HG02943 (cell line): ENCODE measurements at regions not wholly inside any gene's neighbourhood (a gene's known extent, or its start where the extent isn't known, plus 50 kb on each side); places are given as distances from the start of the nearest gene placed in this dataset.
"Not testable (repeated sequence)": the region's sequence is repeated elsewhere in the genome, so short reads cannot be mapped to it uniquely, and the experiment has no call there.

Experiments
- ATAC-seq: cut with Tn5 transposase; IDR thresholded peaks from one replicate; pipeline ENCODE4 v1.9.1; 2021; ENCODE audit warnings: mild to moderate bottlenecking, low read depth, moderate library complexity; ENCODE audit not compliant: unreplicated experiment

GRCh38 chr10:90089719-90090118, 388.3 kb downstream of the KIF20B start:
- no peak for ATAC-seq

- no peak for ATAC-seq
Observed at GRCh38 chr10:90096196-90096595, 394.8 kb downstream of the KIF20B start.

GRCh38 chr10:90107581-90107980, 406.2 kb downstream of the KIF20B start:
- ATAC-seq, result not testable (repeated sequence)

GRCh38 chr10:90111671-90112070, 410.3 kb downstream of the KIF20B start:
- ATAC-seq, result no peak

GRCh38 chr10:90112681-90113080, 411.3 kb downstream of the KIF20B start:
- no peak for ATAC-seq

DNA sequence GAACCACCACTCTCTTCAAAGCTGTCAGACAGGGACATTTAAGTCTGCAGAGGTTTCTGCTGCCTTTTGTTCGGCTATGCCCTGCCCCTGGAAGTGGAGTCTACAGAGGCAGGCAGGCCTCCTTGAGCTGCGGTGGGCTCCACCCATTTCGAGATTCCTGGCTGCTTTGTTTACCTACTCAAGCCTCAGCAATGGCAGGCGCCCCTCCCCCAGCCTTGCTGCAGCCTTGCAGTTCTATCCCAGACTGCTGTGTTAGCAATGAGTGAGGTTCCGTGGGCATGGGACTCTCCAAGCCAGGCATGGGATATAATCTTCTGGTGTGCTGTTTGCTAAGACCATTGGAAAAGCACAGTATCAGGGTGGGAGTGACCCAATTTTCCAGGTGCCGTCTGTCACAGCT, 417.2 kb downstream of the KIF20B start:
- not testable (repeated sequence) for ATAC-seq

- ATAC-seq, result not testable (repeated sequence)
Observed at GRCh38 chr10:90119631-90120280, 418.4 kb downstream of the KIF20B start.

DNA sequence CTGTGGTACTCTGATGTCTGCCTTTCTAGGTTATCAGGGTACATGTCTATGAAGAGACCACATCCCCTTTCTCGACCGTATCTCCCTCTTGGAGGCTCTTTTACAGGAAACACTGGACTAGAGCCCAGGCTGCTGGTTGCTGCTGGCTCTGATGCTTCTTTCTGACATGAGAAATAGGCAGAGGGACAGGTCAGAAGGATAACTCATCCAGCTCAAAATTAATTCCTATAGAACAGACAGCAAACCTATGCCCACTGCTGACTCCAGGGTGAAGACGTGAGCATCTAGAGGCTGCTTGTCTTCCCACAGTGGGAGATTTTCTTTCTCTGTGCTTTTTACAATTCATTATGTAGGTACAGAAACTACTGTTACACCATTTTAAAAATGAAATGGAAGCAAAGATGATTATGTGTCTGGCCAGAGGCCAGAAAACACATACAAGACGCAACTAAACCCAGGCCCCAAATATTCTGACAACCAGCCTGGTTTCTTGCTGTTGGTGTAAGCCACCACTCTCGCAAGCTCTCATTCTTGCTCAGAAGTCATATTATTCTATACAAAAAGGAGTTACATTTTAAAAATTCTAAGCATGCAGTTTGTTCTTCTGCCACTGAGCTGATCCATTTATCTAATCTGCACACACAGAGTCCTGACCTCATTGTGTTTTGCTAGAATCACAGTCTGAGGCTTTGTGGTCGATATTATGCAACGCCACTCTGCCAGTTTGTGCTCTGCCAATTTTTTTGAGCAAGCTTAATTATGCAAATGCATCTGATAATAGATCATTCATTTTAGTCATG, 424.3 kb downstream of the KIF20B start:
- no peak for ATAC-seq

- ATAC-seq, result no peak
Observed at GRCh38 chr10:90126256-90126595, 424.8 kb downstream of the KIF20B start.

- ATAC-seq, result no peak
Observed at GRCh38 chr10:90130321-90131086, 429.1 kb downstream of the KIF20B start.

DNA sequence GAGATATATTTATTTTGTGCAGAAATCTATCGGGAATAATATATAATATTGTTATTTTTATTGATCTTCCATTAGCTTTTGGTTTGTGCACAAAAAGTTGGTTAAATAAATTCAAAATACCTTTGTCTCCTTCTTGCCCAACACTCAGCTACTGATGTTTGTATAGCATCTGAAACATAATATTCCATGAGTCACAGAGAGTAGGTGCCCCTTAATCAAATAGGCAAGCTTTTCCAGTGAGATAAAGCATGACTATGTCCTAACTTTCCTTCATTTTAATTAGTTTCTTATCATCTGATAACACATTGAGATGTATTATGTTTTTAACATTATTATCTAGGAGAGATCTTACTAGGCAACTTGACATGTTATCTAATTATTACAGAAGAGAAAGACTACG, 432.2 kb downstream of the KIF20B start:
- no peak for ATAC-seq

GRCh38 chr10:90136731-90137316, 435.4 kb downstream of the KIF20B start:
- no peak for ATAC-seq

GRCh38 chr10:90138844-90139243, 437.5 kb downstream of the KIF20B start:
- no peak for ATAC-seq

- no peak for ATAC-seq
Observed at GRCh38 chr10:90141791-90142190, 440.4 kb downstream of the KIF20B start.

GRCh38 chr10:90143937-90144336, 442.5 kb downstream of the KIF20B start:
- no peak for ATAC-seq

- no peak for ATAC-seq
Observed at GRCh38 chr10:90148116-90148855, 446.9 kb downstream of the KIF20B start.

GRCh38 chr10:90149563-90149962, 448.2 kb downstream of the KIF20B start:
- no peak for ATAC-seq

- no peak for ATAC-seq
Observed at GRCh38 chr10:90162271-90162853, 461.0 kb downstream of the KIF20B start.

DNA sequence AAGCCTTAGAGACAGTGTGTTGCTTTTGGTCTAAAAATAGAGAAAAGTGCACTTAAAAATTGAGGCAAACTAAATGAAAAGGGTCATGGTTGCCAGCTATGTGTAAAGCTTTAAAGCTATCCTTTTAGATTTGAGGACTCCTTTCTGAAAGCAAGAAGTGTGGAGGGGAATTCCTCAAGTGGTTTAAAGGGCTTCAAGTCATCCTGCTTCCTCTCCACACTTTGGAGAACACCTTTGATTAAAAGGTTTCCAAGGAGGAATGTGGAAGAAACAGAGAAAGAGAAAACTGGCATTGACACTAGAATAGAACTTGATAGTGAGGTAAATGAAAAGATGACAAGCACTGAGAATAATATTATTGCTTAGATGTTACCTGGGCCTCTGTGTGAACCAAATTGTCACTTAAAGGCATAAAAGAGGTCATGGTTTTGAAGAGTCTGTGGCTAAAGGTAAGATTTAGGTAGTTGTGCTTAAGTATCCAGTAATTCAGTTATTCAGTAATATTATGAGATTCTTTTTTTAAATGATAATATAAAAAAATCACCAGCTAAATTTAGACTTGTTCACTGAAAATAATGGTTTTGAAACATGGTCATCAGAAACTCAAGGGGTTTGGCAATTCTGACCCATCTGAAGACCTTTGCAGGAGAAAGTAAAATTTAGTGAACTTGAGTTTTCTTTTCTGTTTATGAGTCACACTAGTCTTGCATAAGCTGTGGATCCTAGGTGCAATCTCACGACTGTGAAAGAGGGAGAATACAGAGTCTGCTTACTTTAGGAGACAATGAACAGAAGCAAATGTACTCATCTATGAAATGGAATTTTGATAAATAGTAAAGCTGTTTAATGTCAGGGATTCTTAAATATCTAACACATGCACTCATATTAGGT, 466.0 kb downstream of the KIF20B start:
- ATAC-seq, result no peak
